Mesendoderm (in vitro differentiated cells): ENCODE measurements at regions not wholly inside any gene's neighbourhood (a gene's known extent, or its start where the extent isn't known, plus 50 kb on each side); places are given as distances from the start of the nearest gene placed in this dataset.
"Not testable (repeated sequence)": the region's sequence is repeated elsewhere in the genome, so short reads cannot be mapped to it uniquely, and the experiment has no call there.

Experiments
- DNase-seq: peaks from one replicate; pipeline ENCODE4 v3.0.0; 2013
- H2AK5ac ChIP-seq: 2 replicates; pipeline ENCODE4 v1.6.1; 2013; ENCODE audit warnings: low read length, inconsistent platforms
- H2BK120ac ChIP-seq: 2 replicates; pipeline ENCODE4 v1.6.1; 2013; ENCODE audit warnings: low read depth, mild to moderate bottlenecking, low read length, moderate library complexity, mixed read lengths
- H2BK15ac ChIP-seq: replicated peaks from 2 replicates; pipeline ENCODE4 v1.6.1; 2013; ENCODE audit warnings: low read depth, mild to moderate bottlenecking, moderate library complexity
- H2BK5ac ChIP-seq: 2 replicates; pipeline ENCODE4 v1.6.1; 2013; ENCODE audit warnings: low read length, inconsistent platforms
- H3K18ac ChIP-seq: 2 replicates; pipeline ENCODE4 v1.6.1; 2013; ENCODE audit warnings: mild to moderate bottlenecking, low read length, mixed read lengths
- H3K23ac ChIP-seq: one replicate; pipeline ENCODE4 v1.6.1; 2013; ENCODE audit warnings: low read length
- H3K27ac ChIP-seq: 2 replicates; pipeline ENCODE4 v1.5.1; 2013; ENCODE audit warnings: low read depth, mild to moderate bottlenecking, inconsistent platforms, low read length, moderate library complexity
- H3K27me3 ChIP-seq: 2 replicates; pipeline ENCODE4 v1.6.1; 2013; ENCODE audit warnings: low read length, control low read depth, mild to moderate bottlenecking, inconsistent platforms; ENCODE audit not compliant: insufficient read depth, poor library complexity
- H3K36me3 ChIP-seq: 2 replicates; pipeline ENCODE4 v1.6.1; 2013; ENCODE audit warnings: low read length, inconsistent platforms; ENCODE audit not compliant: control insufficient read depth, insufficient read depth
- H3K4ac ChIP-seq: one replicate; pipeline ENCODE4 v1.6.1; 2013; ENCODE audit warnings: low read depth, mild to moderate bottlenecking, low read length, moderate library complexity
- H3K4me1 ChIP-seq: 2 replicates; pipeline ENCODE4 v1.6.1; 2013; ENCODE audit warnings: low read depth, low read length, inconsistent platforms; ENCODE audit not compliant: control insufficient read depth
- H3K4me2 ChIP-seq: 2 replicates; pipeline ENCODE4 v1.6.1; 2013; ENCODE audit warnings: low read length
- H3K4me3 ChIP-seq: 2 replicates; pipeline ENCODE4 v1.5.1; 2013; ENCODE audit warnings: mild to moderate bottlenecking, low read length
- H3K56ac ChIP-seq: one replicate; pipeline ENCODE4 v1.6.1; 2013; ENCODE audit warnings: low read length
- H3K79me1 ChIP-seq: 2 replicates; pipeline ENCODE4 v1.6.1; 2013; ENCODE audit warnings: low read length, inconsistent platforms
- H3K79me2 ChIP-seq: 2 replicates; pipeline ENCODE4 v1.6.1; 2013; ENCODE audit warnings: mild to moderate bottlenecking, low read length; ENCODE audit not compliant: control insufficient read depth, insufficient read depth
- H3K9ac ChIP-seq: 2 replicates; pipeline ENCODE4 v1.6.1; 2013; ENCODE audit warnings: low read length, inconsistent platforms
- H4K5ac ChIP-seq: one replicate; pipeline ENCODE4 v1.6.1; 2013; ENCODE audit warnings: low read length
- H4K8ac ChIP-seq: one replicate; pipeline ENCODE4 v1.6.1; 2013; ENCODE audit warnings: low read depth, mild to moderate bottlenecking, control low read depth, low read length, moderate library complexity
- WGBS: extraction: QIAGEN DNeasy Blood & Tissue Kit; methylation state at CpG from one replicate; pipeline ENCODE4 v1.1.7; 2013; ENCODE audit warnings: low lambda C conversion rate, missing lambda C conversion rate; ENCODE audit not compliant: insufficient coverage; ENCODE audit errors: extremely low coverage; 5-methylcytosine and 5-hydroxymethylcytosine counted together

GRCh38 chr3:166526881-166527280 is 689.7 kb upstream of the BCHE start:
- H3K9ac ChIP-seq = no peak overlapping the region
- H3K4me2 ChIP-seq = no peak overlapping the region
- H3K23ac ChIP-seq = no peak overlapping the region
- no peak overlapping the region for H3K4me3 ChIP-seq
- H2BK120ac ChIP-seq = no peak overlapping the region
- DNase-seq = no peak
- H3K27ac ChIP-seq = no peak overlapping the region
- no peak overlapping the region for H2AK5ac ChIP-seq
- no peak overlapping the region for H4K8ac ChIP-seq
- no peak overlapping the region for H3K18ac ChIP-seq
- H3K79me1 ChIP-seq = no peaks in the 10 kb centered on the region
- no peaks in the 10 kb centered on the region for H3K79me2 ChIP-seq
- no CpG with 5 or more reads among the region's 2 CpGs for WGBS
- H3K27me3 ChIP-seq = no peaks in the 10 kb centered on the region
- no peak overlapping the region for H4K5ac ChIP-seq
- H3K56ac ChIP-seq = no peak overlapping the region
- H3K4ac ChIP-seq = no peak overlapping the region
- no peak overlapping the region for H2BK5ac ChIP-seq
- H3K4me1 ChIP-seq = no peaks in the 10 kb centered on the region
- H3K36me3 ChIP-seq = no peaks in the 10 kb centered on the region
- H2BK15ac ChIP-seq = no peak overlapping the region

DNA sequence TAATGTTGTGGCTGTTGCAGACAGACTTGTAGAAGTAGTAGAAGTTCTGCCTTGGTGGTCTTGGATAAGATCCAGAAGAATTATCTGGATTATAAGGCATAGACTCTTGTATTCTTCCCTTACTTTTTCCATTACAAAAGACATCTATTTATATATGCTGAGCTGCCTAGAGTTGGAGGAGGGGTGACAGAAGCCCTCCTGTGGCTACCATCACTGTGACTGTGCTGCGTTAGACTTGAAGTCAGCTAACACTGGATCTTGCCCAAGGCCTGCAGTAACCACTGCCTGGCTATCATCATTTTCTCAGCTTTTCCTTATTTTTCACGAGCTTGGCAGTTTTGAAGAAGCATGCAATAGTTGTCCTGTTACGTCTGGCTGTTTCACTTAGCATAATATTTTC is 684.8 kb upstream of the BCHE start:
- H3K56ac ChIP-seq = no peak overlapping the region
- H2AK5ac ChIP-seq = no peak overlapping the region
- no peak overlapping the region for H3K27ac ChIP-seq
- no peaks in the 10 kb centered on the region for H3K27me3 ChIP-seq
- H3K18ac ChIP-seq = no peak overlapping the region
- H3K4me1 ChIP-seq = no peaks in the 10 kb centered on the region
- H3K79me1 ChIP-seq = no peaks in the 10 kb centered on the region
- no peak overlapping the region for H3K4me2 ChIP-seq
- H4K5ac ChIP-seq = no peak overlapping the region
- no peak overlapping the region for H2BK120ac ChIP-seq
- WGBS = no CpG with 5 or more reads among the region's 3 CpGs
- H4K8ac ChIP-seq = no peak overlapping the region
- no peaks in the 10 kb centered on the region for H3K79me2 ChIP-seq
- H3K4ac ChIP-seq = no peak overlapping the region
- no peak overlapping the region for H3K23ac ChIP-seq
- H3K9ac ChIP-seq = no peak overlapping the region
- H2BK5ac ChIP-seq = no peak overlapping the region
- no peak overlapping the region for H2BK15ac ChIP-seq
- peak; percentile 7 for DNase-seq
- H3K36me3 ChIP-seq = no peaks in the 10 kb centered on the region
- H3K4me3 ChIP-seq = no peak overlapping the region

GRCh38 chr3:166519443-166519842 is 682.2 kb upstream of the BCHE start:
- Histone ChIP-seq H3K4me3 (no peak overlapping the region), H4K8ac (no peak overlapping the region), H3K36me3 (no peaks in the 10 kb centered on the region), H3K4ac (no peak overlapping the region), H3K27ac (no peak overlapping the region), H2AK5ac (no peak overlapping the region), H3K4me2 (no peak overlapping the region), H3K79me2 (no peaks in the 10 kb centered on the region), H4K5ac (no peak overlapping the region), H3K4me1 (no peaks in the 10 kb centered on the region), H2BK5ac (no peak overlapping the region), H3K79me1 (no peaks in the 10 kb centered on the region), H3K56ac (no peak overlapping the region), H3K9ac (no peak overlapping the region), H3K23ac (no peak overlapping the region), H3K18ac (no peak overlapping the region), H2BK15ac (no peak overlapping the region), H2BK120ac (no peak overlapping the region), H3K27me3 (no peaks in the 10 kb centered on the region)
- no CpG with 5 or more reads among the region's 2 CpGs for whole genome bisulfite sequencing
- DNase-seq = no peak

GRCh38 chr3:166518040-166518439 is 680.8 kb upstream of the BCHE start:
- Histone ChIP-seq H3K79me1 (no peaks in the 10 kb centered on the region), H3K4me1 (no peaks in the 10 kb centered on the region), H4K5ac (no peak overlapping the region), H4K8ac (no peak overlapping the region), H2BK120ac (no peak overlapping the region), H3K36me3 (no peaks in the 10 kb centered on the region), H3K27ac (no peak overlapping the region), H3K9ac (no peak overlapping the region), H3K79me2 (no peaks in the 10 kb centered on the region), H3K4me2 (no peak overlapping the region), H3K56ac (no peak overlapping the region), H2BK5ac (no peak overlapping the region), H3K4me3 (no peak overlapping the region), H2AK5ac (no peak overlapping the region), H2BK15ac (no peak overlapping the region), H3K27me3 (no peaks in the 10 kb centered on the region), H3K4ac (no peak overlapping the region), H3K23ac (no peak overlapping the region), H3K18ac (no peak overlapping the region)
- peak; percentile 2 for DNase-seq
- WGBS = no CpG with 5 or more reads among the region's 2 CpGs

- Histone ChIP-seq H3K4me1 (no peaks in the 10 kb centered on the region), H3K36me3 (no peaks in the 10 kb centered on the region), H2BK5ac (no peak overlapping the region), H2BK120ac (no peak overlapping the region), H3K56ac (no peak overlapping the region), H3K27ac (no peak overlapping the region), H3K23ac (no peak overlapping the region), H3K79me1 (no peaks in the 10 kb centered on the region), H3K79me2 (no peaks in the 10 kb centered on the region), H2AK5ac (no peak overlapping the region), H3K4me3 (no peak overlapping the region), H3K4me2 (no peak overlapping the region), H2BK15ac (no peak overlapping the region), H4K5ac (no peak overlapping the region), H3K9ac (no peak overlapping the region), H3K27me3 (no peaks in the 10 kb centered on the region), H3K4ac (no peak overlapping the region), H4K8ac (no peak overlapping the region), H3K18ac (no peak overlapping the region)
- WGBS = no CpG with 5 or more reads among the region's 4 CpGs
- DNase-seq = peak; percentile 57
These were observed 673.2 kb upstream of the BCHE start for GRCh38 chr3:166510382-166510781.

DNA sequence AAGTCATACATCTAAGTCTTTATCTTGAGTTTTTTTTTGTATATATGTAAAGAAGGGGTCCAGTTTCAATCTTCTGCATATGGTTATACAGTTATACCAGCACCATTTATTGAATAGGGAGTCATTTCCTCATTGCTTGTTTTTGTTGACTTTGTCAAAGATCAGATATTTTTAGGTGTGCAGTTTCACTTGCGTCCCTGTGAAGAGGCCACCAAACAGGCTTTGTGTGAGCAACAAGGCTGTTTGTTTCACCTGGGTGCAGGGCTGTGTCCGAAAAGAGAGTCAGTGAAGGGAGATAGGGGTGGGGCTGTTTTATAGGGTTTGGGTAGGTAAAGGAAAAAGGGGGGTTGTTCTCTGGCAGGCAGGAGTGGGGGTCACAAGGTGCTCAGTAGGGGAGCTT is 663.2 kb upstream of the BCHE start:
- H2BK120ac ChIP-seq, DNase-seq, H3K27ac ChIP-seq, H3K27me3 ChIP-seq, H4K5ac ChIP-seq, H3K4ac ChIP-seq, H3K4me3 ChIP-seq, H3K4me1 ChIP-seq, H3K36me3 ChIP-seq, H3K4me2 ChIP-seq, H3K18ac ChIP-seq, H4K8ac ChIP-seq, H3K56ac ChIP-seq, H3K79me1 ChIP-seq, H2BK5ac ChIP-seq, H2BK15ac ChIP-seq, H3K23ac ChIP-seq, H3K9ac ChIP-seq, H2AK5ac ChIP-seq, H3K79me2 ChIP-seq: not testable (repeated sequence)
- no CpG with 5 or more reads among the region's 2 CpGs for WGBS
